ENCODE measurements at regions not wholly inside any gene's neighbourhood (a gene's known extent, or its start where the extent isn't known, plus 50 kb on each side); places are given as distances from the start of the nearest gene placed in this dataset.

- peak; percentile 59; the same call in 1 of the 2 replicates for TF ChIP-seq DZIP1 (CRISPR knock-in tag; IDR thresholded peaks at IDR 0.05)
- 0 out of 2 replicates have a peak, but pooled peaks have one; percentile 2 for TF ChIP-seq MYC (CRISPR knock-in tag; IDR thresholded peaks at IDR 0.05; ENCODE audit: borderline replicate concordance)
- TF ChIP-seq SALL2 (CRISPR knock-in tag; IDR thresholded peaks at IDR 0.05): peak; percentile 79; the same call in 1 of the 2 replicates
- 0 out of 2 replicates have a peak, but pooled peaks have one; percentile 8 for TF ChIP-seq ZNF296 (CRISPR knock-in tag; conservative IDR thresholded peaks at IDR 0.05)
- TF ChIP-seq HOXD1 (CRISPR knock-in tag; IDR thresholded peaks at IDR 0.05): peak; percentile 11; the same call in 1 of the 2 replicates
- TF ChIP-seq HNF4A (CRISPR knock-in tag; IDR thresholded peaks at IDR 0.05): peak; percentile 75
- no peak; the same call in 1 of the 2 replicates for TF ChIP-seq ATF7-NPFF (CRISPR knock-in tag; IDR thresholded peaks at IDR 0.05; ENCODE audit: low read depth)
- TF ChIP-seq ZSCAN25 (CRISPR knock-in tag; IDR thresholded peaks at IDR 0.05): no peak
- 0 out of 2 replicates have a peak, but pooled peaks have one; percentile 80 for TF ChIP-seq MTF2 (CRISPR knock-in tag; IDR thresholded peaks at IDR 0.05; ENCODE audit: borderline replicate concordance)
- 0 out of 2 replicates have a peak, but pooled peaks have one; percentile 71 for TF ChIP-seq RFXAP (CRISPR knock-in tag; IDR thresholded peaks at IDR 0.05; ENCODE audit: borderline replicate concordance)
- TF ChIP-seq BRD4 (CRISPR knock-in tag; IDR thresholded peaks at IDR 0.05): peak; percentile 72
- TF ChIP-seq CREB3 (CRISPR knock-in tag; IDR thresholded peaks at IDR 0.05): peak; percentile 39; the same call in 1 of the 2 replicates
- no peak for TF ChIP-seq ZNF576 (CRISPR knock-in tag; IDR thresholded peaks at IDR 0.05)
- peak; percentile 7 for TF ChIP-seq XRCC5 (optimal IDR thresholded peaks at IDR 0.05; ENCODE audit: low read length)
- peak; percentile 65; the same call in 1 of the 2 replicates for TF ChIP-seq ZMYM4 (CRISPR knock-in tag; IDR thresholded peaks at IDR 0.05)
- TF ChIP-seq ZNF335 (CRISPR knock-in tag; IDR thresholded peaks at IDR 0.05): no peak
- TF ChIP-seq SNAPC2 (CRISPR knock-in tag; IDR thresholded peaks at IDR 0.05): 0 out of 2 replicates have a peak, but pooled peaks have one; percentile 13
- 0 out of 2 replicates have a peak, but pooled peaks have one; percentile 6 for TF ChIP-seq RXRA (CRISPR knock-in tag; IDR thresholded peaks at IDR 0.05)
- peak; percentile 85; the same call in 1 of the 2 replicates for TF ChIP-seq GTF3A (CRISPR knock-in tag; conservative IDR thresholded peaks at IDR 0.05)
- TF ChIP-seq DR1 (CRISPR knock-in tag; IDR thresholded peaks at IDR 0.05): no peak
- no peak for TF ChIP-seq SRSF1 (optimal IDR thresholded peaks at IDR 0.05; ENCODE audit: low read depth, low read length)
- TF ChIP-seq RARG (CRISPR knock-in tag; IDR thresholded peaks at IDR 0.05; ENCODE audit: low read depth): peak; percentile 72; the same call in 1 of the 2 replicates
- TF ChIP-seq SIN3B (IDR thresholded peaks at IDR 0.05; ENCODE audit: low read length): no peak
- TF ChIP-seq ZNF737 (CRISPR knock-in tag; IDR thresholded peaks at IDR 0.05; ENCODE audit: borderline replicate concordance): 0 out of 2 replicates have a peak, but pooled peaks have one; percentile 62
- 0 out of 2 replicates have a peak, but pooled peaks have one; percentile 58 for TF ChIP-seq PAWR (CRISPR knock-in tag; IDR thresholded peaks at IDR 0.05; ENCODE audit: borderline replicate concordance)
- 0 out of 2 replicates have a peak, but pooled peaks have one; percentile 74 for TF ChIP-seq TBP (CRISPR knock-in tag; IDR thresholded peaks at IDR 0.05)
Observed at GRCh38 chr16:85525420-85526184, 87.5 kb upstream of the GSE1 start (continued).
